NCI-H345 treated with DMSO at 0.1 percent for 48 hours (cell line): ENCODE measurements at regions not wholly inside any gene's neighbourhood (a gene's known extent, or its start where the extent isn't known, plus 50 kb on each side); places are given as distances from the start of the nearest gene placed in this dataset.

Experiments used
- DNase-seq: peaks from one replicate; lab custom pipeline; 2025; ENCODE audit not compliant: unreplicated experiment; lab: John Stamatoyannopoulos, UW

- no peak for DNase-seq
These were observed 408.5 kb upstream of the RAG2 start for GRCh38 chr11:37006563-37006962.

GRCh38 chr11:37002831-37003230 lies 404.8 kb upstream of the RAG2 start:
- no peak for DNase-seq

- no peak for DNase-seq
These were observed 399.6 kb upstream of the RAG2 start for GRCh38 chr11:36997656-36998055.

- DNase-seq, result no peak
These were observed 398.8 kb upstream of the RAG2 start for GRCh38 chr11:36996795-36997194.

- no peak for DNase-seq
These were observed 396.2 kb upstream of the RAG2 start for GRCh38 chr11:36994208-36994607.

- DNase-seq, result no peak
These were observed 390.5 kb upstream of the RAG2 start for GRCh38 chr11:36988556-36988955.

GRCh38 chr11:36985562-36985961 lies 387.5 kb upstream of the RAG2 start:
- no peak for DNase-seq

- no peak for DNase-seq
These were observed 378.7 kb upstream of the RAG2 start for GRCh38 chr11:36976741-36977140.

GRCh38 chr11:36974771-36975170 lies 376.7 kb upstream of the RAG2 start:
- DNase-seq, result no peak

- no peak for DNase-seq
These were observed 355.9 kb upstream of the RAG2 start for GRCh38 chr11:36953976-36954375.

GRCh38 chr11:36948460-36949127 lies 350.6 kb upstream of the RAG2 start:
- DNase-seq, result no peak

- no peak for DNase-seq
These were observed 347.3 kb upstream of the RAG2 start for GRCh38 chr11:36945384-36945783.

- DNase-seq, result no peak
These were observed 335.4 kb upstream of the RAG2 start for GRCh38 chr11:36933481-36933880.

- DNase-seq, result no peak
These were observed 333.1 kb upstream of the RAG2 start for GRCh38 chr11:36931139-36931538.

- DNase-seq, result no peak
These were observed 332.2 kb upstream of the RAG2 start for GRCh38 chr11:36930256-36930655.

GRCh38 chr11:36929401-36929800 lies 331.4 kb upstream of the RAG2 start:
- DNase-seq, result no peak

- no peak for DNase-seq
These were observed 330.6 kb upstream of the RAG2 start for GRCh38 chr11:36928621-36929020.

GRCh38 chr11:36899800-36900199 lies 301.8 kb upstream of the RAG2 start:
- DNase-seq, result no peak

GRCh38 chr11:36890841-36891240 lies 292.8 kb upstream of the RAG2 start:
- no peak for DNase-seq

- DNase-seq, result no peak
These were observed 292.2 kb upstream of the RAG2 start for GRCh38 chr11:36890121-36890679.

- no peak for DNase-seq
These were observed 287.1 kb upstream of the RAG2 start for GRCh38 chr11:36885154-36885553.

- DNase-seq, result no peak
These were observed 280.7 kb upstream of the RAG2 start for GRCh38 chr11:36878737-36879136.

- no peak for DNase-seq
These were observed 279.1 kb upstream of the RAG2 start for GRCh38 chr11:36877149-36877548.
